CD4-positive, alpha-beta T cell (primary cell): ENCODE measurements at regions not wholly inside any gene's neighbourhood (a gene's known extent, or its start where the extent isn't known, plus 50 kb on each side); places are given as distances from the start of the nearest gene placed in this dataset.

Experiments
- ATAC-seq: fragments of 200-7000 bp; cut with Tn5 transposase; one replicate; pipeline ENCODE4 v1.10.0; 2022; ENCODE audit warnings: mild to moderate bottlenecking; ENCODE audit not compliant: poor library complexity
- CTCF ChIA-PET: fragments of 350-600 bp; sonication (Branson Sonifier 250); formaldehyde crosslinking; loops from one replicate; lab custom pipeline; 2021; ENCODE audit warnings: antibody characterized with exemption, inconsistent platforms; lab: Charles Lee
- POLR2A ChIA-PET: fragments of 350-600 bp; sonication (Branson Sonifier 250); formaldehyde crosslinking; loops from one replicate; lab custom pipeline; 2021; ENCODE audit warnings: antibody characterized with exemption, inconsistent platforms; lab: Charles Lee
- DNase-seq, 14 experiments: peaks; one replicate each; pipeline ENCODE4 v3.0.0-alpha.2; 2013 to 2020; ENCODE audit warnings: mixed read lengths in 2 of 14
- H3K27ac ChIP-seq, 2 donors: one replicate each; pipeline versions ENCODE4 v1.5.1 to v1.7.0; 2013; ENCODE audit warnings: low read length in 2 of 2, low read depth in 1 of 2, mild to moderate bottlenecking in 1 of 2
- H3K27me3 ChIP-seq, 2 experiments: 1 replicate in 1 of 2; 2 replicates in 1 of 2; pipeline versions ENCODE4 v1.6.1 to v1.7.0; 2013; ENCODE audit warnings: low read length in 2 of 2, control low read depth in 1 of 2, mild to moderate bottlenecking in 1 of 2, moderate library complexity in 1 of 2; ENCODE audit not compliant: insufficient read depth in 2 of 2, control insufficient read depth in 1 of 2
- H3K36me3 ChIP-seq: one replicate; pipeline ENCODE4 v1.6.1; 2013; ENCODE audit warnings: low read length, control low read depth; ENCODE audit not compliant: insufficient read depth
- H3K4me1 ChIP-seq: one replicate; pipeline ENCODE4 v1.6.1; 2013; ENCODE audit warnings: low read length, control low read depth; ENCODE audit not compliant: insufficient read depth
- H3K4me3 ChIP-seq: one replicate; pipeline ENCODE4 v1.5.1; 2013; ENCODE audit warnings: mild to moderate bottlenecking, low read length, moderate library complexity
- H3K9me3 ChIP-seq, 2 experiments: 1 replicate in 1 of 2; 2 replicates in 1 of 2; pipeline versions ENCODE4 v1.6.1 to v1.7.0; 2013; ENCODE audit warnings: low read length in 2 of 2, mild to moderate bottlenecking in 2 of 2, control low read depth in 1 of 2, moderate library complexity in 1 of 2; ENCODE audit not compliant: control insufficient read depth in 1 of 2, insufficient read depth in 1 of 2
- H3K27ac Mint-ChIP-seq: one replicate; pipeline ENCODE4 v1.8.0; 2020; ENCODE audit warnings: mixed read lengths
- H3K27me3 Mint-ChIP-seq: one replicate; pipeline ENCODE4 v1.8.0; 2021; ENCODE audit warnings: mixed read lengths
- H3K36me3 Mint-ChIP-seq: one replicate; pipeline ENCODE4 v1.8.0; 2021; ENCODE audit warnings: low read depth, mixed read lengths
- H3K4me1 Mint-ChIP-seq: one replicate; pipeline ENCODE4 v1.8.0; 2021; ENCODE audit warnings: low read depth, mixed read lengths
- H3K4me3 Mint-ChIP-seq: one replicate; pipeline ENCODE4 v1.8.0; 2020; ENCODE audit warnings: mild to moderate bottlenecking, mixed read lengths
- H3K9me3 Mint-ChIP-seq: one replicate; pipeline ENCODE4 v1.8.0; 2020; ENCODE audit warnings: mixed read lengths
- intact Hi-C, 2 experiments: fragments of 100-400 bp; cut with DNase I in 1 of 2; cut with micrococcal nuclease in 1 of 2; formaldehyde crosslinking; loops; one replicate each; pipeline versions ENCODE4 v1.15.1 to v1.9.0; 2023 to 2025; cut with DNase I, micrococcal nuclease
- TF ChIP-seq, protein P1 (sequence below): fragments of 200-600 bp; IDR thresholded peaks from one replicate; pipeline ENCODE4 v1.8.0; 2022; ENCODE audit warnings: antibody characterized with exemption, mild to moderate bottlenecking

DNA sequence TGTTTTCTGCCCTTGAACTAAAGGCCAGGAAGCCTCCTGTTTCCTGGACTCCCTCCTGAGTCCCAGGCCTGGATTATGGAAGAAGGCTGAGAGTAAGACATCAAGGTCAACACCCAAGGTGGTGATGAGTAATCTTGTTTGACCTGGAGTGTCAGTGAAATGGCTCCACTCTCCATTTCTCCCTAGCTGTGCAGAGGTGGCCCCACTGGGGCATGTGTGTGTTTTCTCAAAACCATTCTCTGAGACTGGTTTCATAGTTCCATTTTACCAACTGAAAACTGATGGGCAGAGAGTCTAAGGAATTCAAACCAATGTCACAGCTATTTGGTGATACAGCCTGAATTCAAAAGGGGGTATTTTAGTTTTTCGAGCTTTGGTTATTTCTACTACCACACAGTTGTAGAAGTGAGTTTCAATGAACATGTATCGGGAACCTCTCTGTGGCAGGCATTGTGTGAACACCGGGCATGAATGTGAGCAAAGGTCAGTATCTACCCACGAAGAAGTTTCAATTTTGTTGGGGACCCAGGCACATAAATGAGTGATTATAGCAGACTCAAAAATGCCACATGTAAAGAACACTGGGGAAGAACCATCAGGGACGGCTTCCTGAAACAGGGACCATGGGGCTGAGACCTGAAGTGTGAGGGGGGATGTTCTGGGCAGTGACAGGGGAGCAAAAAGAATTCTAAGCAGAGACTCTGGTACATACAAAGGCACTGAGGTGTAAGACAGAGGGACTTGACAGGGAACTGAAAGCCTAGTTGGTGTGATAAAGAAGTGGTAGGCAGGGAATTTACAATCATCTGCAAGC lies 269.6 kb upstream of the KLF4 start:
- H3K27me3 Mint-ChIP-seq, result no peaks in the 10 kb centered on the region
- H3K27ac Mint-ChIP-seq, result no peak overlapping the region
- intact Hi-C loops, result no loop called here
- no peak for DNase-seq
- H3K4me1 ChIP-seq, result no peaks in the 10 kb centered on the region
- H3K36me3 ChIP-seq, result no peaks in the 10 kb centered on the region
- peaks cover 0 to 6% of the 10 kb centered on the region in 2 experiments for H3K9me3 ChIP-seq
- peaks cover 11% of the 10 kb centered on the region for H3K9me3 Mint-ChIP-seq
- ChIA-PET CTCF (no interaction called here), POLR2A (no interaction called here)
- H3K27me3 ChIP-seq, result no peaks in the 10 kb centered on the region
- no peak for ATAC-seq
- H3K4me3 ChIP-seq, result no peak overlapping the region
- TF ChIP-seq, protein P1, sequence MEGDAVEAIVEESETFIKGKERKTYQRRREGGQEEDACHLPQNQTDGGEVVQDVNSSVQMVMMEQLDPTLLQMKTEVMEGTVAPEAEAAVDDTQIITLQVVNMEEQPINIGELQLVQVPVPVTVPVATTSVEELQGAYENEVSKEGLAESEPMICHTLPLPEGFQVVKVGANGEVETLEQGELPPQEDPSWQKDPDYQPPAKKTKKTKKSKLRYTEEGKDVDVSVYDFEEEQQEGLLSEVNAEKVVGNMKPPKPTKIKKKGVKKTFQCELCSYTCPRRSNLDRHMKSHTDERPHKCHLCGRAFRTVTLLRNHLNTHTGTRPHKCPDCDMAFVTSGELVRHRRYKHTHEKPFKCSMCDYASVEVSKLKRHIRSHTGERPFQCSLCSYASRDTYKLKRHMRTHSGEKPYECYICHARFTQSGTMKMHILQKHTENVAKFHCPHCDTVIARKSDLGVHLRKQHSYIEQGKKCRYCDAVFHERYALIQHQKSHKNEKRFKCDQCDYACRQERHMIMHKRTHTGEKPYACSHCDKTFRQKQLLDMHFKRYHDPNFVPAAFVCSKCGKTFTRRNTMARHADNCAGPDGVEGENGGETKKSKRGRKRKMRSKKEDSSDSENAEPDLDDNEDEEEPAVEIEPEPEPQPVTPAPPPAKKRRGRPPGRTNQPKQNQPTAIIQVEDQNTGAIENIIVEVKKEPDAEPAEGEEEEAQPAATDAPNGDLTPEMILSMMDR, result no peak
- no peaks in the 10 kb centered on the region for H3K36me3 Mint-ChIP-seq
- no peak overlapping the region for H3K4me3 Mint-ChIP-seq
- H3K27ac ChIP-seq, result no peak overlapping the region
- H3K4me1 Mint-ChIP-seq, result no peaks in the 10 kb centered on the region

DNA sequence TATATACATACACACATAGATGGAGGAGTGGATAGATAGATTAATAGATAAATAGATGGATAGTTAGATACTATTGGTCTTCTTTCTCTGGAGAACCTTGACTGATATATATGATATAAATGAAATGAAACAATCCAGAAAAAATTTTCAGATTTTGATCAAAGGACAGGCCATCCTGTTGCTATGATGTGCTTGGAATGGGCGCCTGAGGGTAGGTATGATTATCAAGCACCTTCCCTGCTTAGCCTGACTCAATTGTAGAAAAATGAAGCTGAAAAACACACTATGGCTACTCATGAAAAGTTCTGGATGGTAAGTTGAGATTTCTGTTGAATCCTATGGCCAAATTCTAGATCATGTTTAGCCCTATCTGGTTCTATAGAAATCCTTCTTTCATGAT lies 266.5 kb upstream of the KLF4 start:
- POLR2A ChIA-PET, result no interaction called here
- TF ChIP-seq, protein P1, result no peak
- no peaks in the 10 kb centered on the region for H3K36me3 ChIP-seq
- peaks cover 0 to 6% of the 10 kb centered on the region in 2 experiments for H3K9me3 ChIP-seq
- CTCF ChIA-PET, result no interaction called here
- peaks cover 6% of the 10 kb centered on the region for H3K9me3 Mint-ChIP-seq
- no peaks in the 10 kb centered on the region for H3K4me1 ChIP-seq
- no peaks in the 10 kb centered on the region for H3K36me3 Mint-ChIP-seq
- no peaks in the 10 kb centered on the region for H3K27me3 Mint-ChIP-seq
- DNase-seq, result no peak
- H3K4me3 Mint-ChIP-seq, result no peak overlapping the region
- H3K27me3 ChIP-seq, result no peaks in the 10 kb centered on the region
- no peak for ATAC-seq
- H3K27ac Mint-ChIP-seq, result no peak overlapping the region
- H3K27ac ChIP-seq, result no peak overlapping the region
- intact Hi-C loops, result no loop called here
- H3K4me1 Mint-ChIP-seq, result no peaks in the 10 kb centered on the region
- no peak overlapping the region for H3K4me3 ChIP-seq

DNA sequence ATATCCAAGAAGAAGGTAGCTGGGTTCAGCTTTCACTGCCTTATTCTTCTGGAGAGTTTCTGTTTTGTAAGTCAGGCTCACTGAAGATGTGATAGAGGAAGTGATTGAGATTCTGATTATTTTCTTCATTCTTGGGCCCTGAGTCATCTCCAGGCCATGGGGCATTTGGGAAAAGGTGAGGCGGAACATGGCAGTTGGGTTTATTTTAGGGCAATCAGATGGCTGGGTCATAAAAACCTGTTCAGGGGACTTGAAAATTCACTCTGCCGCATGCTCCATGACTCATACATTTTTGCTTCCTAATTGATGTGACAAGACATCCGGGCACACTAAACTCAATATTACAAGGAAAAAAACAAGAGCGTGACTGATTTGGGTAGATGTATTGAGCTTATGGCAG lies 265.7 kb upstream of the KLF4 start:
- no peaks in the 10 kb centered on the region for H3K4me1 ChIP-seq
- POLR2A ChIA-PET, result no interaction called here
- Mint-ChIP-seq H3K9me3 (peaks cover 6% of the 10 kb centered on the region), H3K4me1 (no peaks in the 10 kb centered on the region), H3K27ac (no peak overlapping the region), H3K27me3 (no peaks in the 10 kb centered on the region), H3K36me3 (no peaks in the 10 kb centered on the region), H3K4me3 (no peak overlapping the region)
- no peaks in the 10 kb centered on the region for H3K36me3 ChIP-seq
- TF ChIP-seq, protein P1, result no peak
- no peak overlapping the region for H3K4me3 ChIP-seq
- ATAC-seq (no peak), DNase-seq (peak in 2 of 14 experiments; percentile 51 to 61)
- no peak overlapping the region for H3K27ac ChIP-seq
- no peaks in the 10 kb centered on the region for H3K27me3 ChIP-seq
- CTCF ChIA-PET, result no interaction called here
- intact Hi-C loops, result no loop called here
- H3K9me3 ChIP-seq, result peaks cover 0 to under 1% of the 10 kb centered on the region in 2 experiments
